Endodermal cell (in vitro differentiated cells): ENCODE measurements at regions not wholly inside any gene's neighbourhood (a gene's known extent, or its start where the extent isn't known, plus 50 kb on each side); places are given as distances from the start of the nearest gene placed in this dataset.

ENCODE experiments used
- DNase-seq: peaks from one replicate; pipeline ENCODE4 v3.0.0-alpha.2; 2017
- H3K27ac ChIP-seq: 2 replicates; pipeline ENCODE4 v1.5.1; 2013; ENCODE audit warnings: mild to moderate bottlenecking, low read depth, low read length, moderate library complexity
- H3K27me3 ChIP-seq: 2 replicates; pipeline ENCODE4 v1.6.1; 2013; ENCODE audit warnings: mild to moderate bottlenecking, low read length, moderate library complexity; ENCODE audit not compliant: insufficient read depth, control insufficient read depth, poor library complexity, severe bottlenecking
- H3K36me3 ChIP-seq: 2 replicates; pipeline ENCODE4 v1.7.0; 2013; ENCODE audit warnings: mild to moderate bottlenecking, low read length, moderate library complexity; ENCODE audit not compliant: control insufficient read depth, insufficient read depth
- H3K4me1 ChIP-seq: one replicate; pipeline ENCODE4 v1.7.0; 2013; ENCODE audit warnings: low read length; ENCODE audit not compliant: control insufficient read depth, insufficient read depth
- H3K4me3 ChIP-seq: 2 replicates; pipeline ENCODE4 v1.5.1; 2013; ENCODE audit warnings: mild to moderate bottlenecking, low read length, moderate library complexity
- H3K9ac ChIP-seq: 2 replicates; pipeline ENCODE4 v1.6.1; 2013; ENCODE audit warnings: mild to moderate bottlenecking, low read length, moderate library complexity; ENCODE audit not compliant: poor library complexity, severe bottlenecking; ENCODE audit errors: extremely low read depth
- H3K9me3 ChIP-seq: 2 replicates; pipeline ENCODE4 v1.6.1; 2013; ENCODE audit warnings: mild to moderate bottlenecking, low read length, moderate library complexity; ENCODE audit not compliant: control insufficient read depth
- H3K27ac Mint-ChIP-seq: 2 replicates; pipeline ENCODE4 v1.8.0; 2020; ENCODE audit warnings: mixed read lengths
- H3K27me3 Mint-ChIP-seq: 2 replicates; pipeline ENCODE4 v1.8.0; 2021; ENCODE audit warnings: mild to moderate bottlenecking, mixed read lengths; ENCODE audit not compliant: insufficient read depth
- H3K36me3 Mint-ChIP-seq: 2 replicates; pipeline ENCODE4 v1.8.0; 2020; ENCODE audit warnings: low read depth, mixed read lengths
- H3K4me1 Mint-ChIP-seq: 2 replicates; pipeline ENCODE4 v1.8.0; 2020; ENCODE audit warnings: mixed read lengths
- H3K4me3 Mint-ChIP-seq: 2 replicates; pipeline ENCODE4 v1.8.0; 2020; ENCODE audit warnings: mild to moderate bottlenecking, moderate library complexity, mixed read lengths
- H3K9me3 Mint-ChIP-seq: 2 replicates; pipeline ENCODE4 v1.8.0; 2020; ENCODE audit warnings: mild to moderate bottlenecking, mixed read lengths
- CTCF ChIP-seq: fragments of 200-600 bp; sonication (generic); conservative IDR thresholded peaks from 2 replicates; pipeline ENCODE4 v1.5.0; 2021; ENCODE audit warnings: antibody characterized with exemption, mild to moderate bottlenecking
- WGBS, 2 experiments: methylation state at CpG; one replicate each; pipeline versions ENCODE4 v1.1.5 to v1.1.7; 2013; ENCODE audit warnings: missing lambda C conversion rate in 2 of 2, mixed read lengths in 1 of 2; ENCODE audit not compliant: insufficient coverage in 1 of 2, insufficient read length in 1 of 2; 5-methylcytosine and 5-hydroxymethylcytosine counted together

GRCh38 chr6:109303640-109304283 lies 78.5 kb downstream of the CD164 start:
- Histone ChIP-seq H3K4me3 (no peak overlapping the region), H3K9ac (no peak overlapping the region), H3K27me3 (no peaks in the 10 kb centered on the region), H3K4me1 (peaks cover 14% of the 10 kb centered on the region), H3K27ac (no peak overlapping the region), H3K9me3 (no peaks in the 10 kb centered on the region), H3K36me3 (no peaks in the 10 kb centered on the region)
- DNase-seq, result no peak
- WGBS, 2 experiments, result 85 to 91% methylated on average over 4 to 6 of the region's 6 CpGs
- TF ChIP-seq CTCF, result no peak
- Mint-ChIP-seq H3K36me3 (no peaks in the 10 kb centered on the region), H3K27ac (no peak overlapping the region), H3K9me3 (no peaks in the 10 kb centered on the region), H3K4me3 (no peak overlapping the region), H3K27me3 (no peaks in the 10 kb centered on the region), H3K4me1 (peaks cover 39% of the 10 kb centered on the region)

- Mint-ChIP-seq H3K4me1 (peaks cover 41% of the 10 kb centered on the region), H3K27me3 (no peaks in the 10 kb centered on the region), H3K4me3 (no peak overlapping the region), H3K27ac (no peak overlapping the region), H3K9me3 (no peaks in the 10 kb centered on the region), H3K36me3 (no peaks in the 10 kb centered on the region)
- TF ChIP-seq CTCF, result no peak
- no peaks in the 10 kb centered on the region for H3K9me3 ChIP-seq
- no peak overlapping the region for H3K4me3 ChIP-seq
- H3K27me3 ChIP-seq, result no peaks in the 10 kb centered on the region
- WGBS, 2 experiments, result 83 to 94% methylated on average over 3 to 4 of the region's 4 CpGs
- DNase-seq, result no peak
- H3K27ac ChIP-seq, result no peak overlapping the region
- H3K4me1 ChIP-seq, result peaks cover 13% of the 10 kb centered on the region
- H3K9ac ChIP-seq, result no peak overlapping the region
- no peaks in the 10 kb centered on the region for H3K36me3 ChIP-seq
Measured at GRCh38 chr6:109303164-109303563, 79.1 kb downstream of the CD164 start.

GRCh38 chr6:109302176-109302575 lies 80.1 kb downstream of the CD164 start:
- H3K36me3 ChIP-seq, result no peaks in the 10 kb centered on the region
- Mint-ChIP-seq H3K36me3 (no peaks in the 10 kb centered on the region), H3K27ac (no peak overlapping the region), H3K4me1 (peaks cover 46% of the 10 kb centered on the region), H3K27me3 (no peaks in the 10 kb centered on the region), H3K4me3 (no peak overlapping the region), H3K9me3 (no peaks in the 10 kb centered on the region)
- H3K9ac ChIP-seq, result no peak overlapping the region
- H3K4me3 ChIP-seq, result no peak overlapping the region
- no peaks in the 10 kb centered on the region for H3K9me3 ChIP-seq
- no peak for DNase-seq
- no peak overlapping the region for H3K27ac ChIP-seq
- 87 to 89% methylated on average over 3 to 4 of the region's 4 CpGs for WGBS, 2 experiments
- no peaks in the 10 kb centered on the region for H3K27me3 ChIP-seq
- H3K4me1 ChIP-seq, result peaks cover 9% of the 10 kb centered on the region
- TF ChIP-seq CTCF, result no peak
